ENCODE measurements at regions not wholly inside any gene's neighbourhood (a gene's known extent, or its start where the extent isn't known, plus 50 kb on each side); places are given as distances from the start of the nearest gene placed in this dataset.

GRCh38 chr21:26719750-26720149 lies 125.5 kb downstream of the ADAMTS1 start (continued):
- TF ChIP-seq CHD7 (IDR thresholded peaks at IDR 0.05; ENCODE audit: insufficient replicate concordance, low read length) = no peak
- TF ChIP-seq TEAD4 (IDR thresholded peaks at IDR 0.05; ENCODE audit: low read depth, low read length) = no peak

Data from H1 (cell line).